K562 (cell line): ENCODE measurements at regions not wholly inside any gene's neighbourhood (a gene's known extent, or its start where the extent isn't known, plus 50 kb on each side); places are given as distances from the start of the nearest gene placed in this dataset.

ENCODE experiments used
- BHLHE40 ChIP-seq: IDR thresholded peaks from 2 replicates; pipeline ENCODE4 v1.6.1; 2011; ENCODE audit warnings: low read length, improper control_type of control experiment
- HDAC8 ChIP-seq: fragments of 450-650 bp; IDR thresholded peaks from 2 replicates; pipeline ENCODE4 v1.6.1; 2016; ENCODE audit warnings: mild to moderate bottlenecking, missing genetic modification characterization, moderate library complexity, missing compliant biosample characterization
- JUND ChIP-seq, 2 experiments: IDR thresholded peaks; 2 replicates in 1 of 2; 3 replicates in 1 of 2; pipeline ENCODE4 v1.6.1; 2011; ENCODE audit warnings: borderline replicate concordance in 2 of 2, low read depth in 2 of 2, low read length in 2 of 2, improper control_type of control experiment in 1 of 2, missing biosample characterization in 1 of 2, missing genetic modification characterization in 1 of 2, missing genetic modification reagents in 1 of 2
- KAT7 ChIP-seq: sonication (generic); formaldehyde crosslinking; IDR thresholded peaks from 2 replicates; pipeline ENCODE4 v1.8.0; 2022; ENCODE audit warnings: missing genetic modification reagents, mild to moderate bottlenecking, borderline replicate concordance
- KLF6 ChIP-seq: fragments of 250-450 bp; sonication (Bioruptor Pico); IDR thresholded peaks from 2 replicates; pipeline ENCODE4 v1.4.0; 2020; ENCODE audit warnings: mild to moderate bottlenecking, moderate library complexity, borderline replicate concordance
- MYNN ChIP-seq, 2 experiments: sonication (generic); formaldehyde crosslinking in 1 of 2; IDR thresholded peaks; 2 replicates each; pipeline versions ENCODE4 v1.5.0 to v1.6.1; 2016 to 2020; ENCODE audit warnings: antibody characterized with exemption in 1 of 2, missing genetic modification reagents in 1 of 2
- POU5F1 ChIP-seq: fragments of 150-350 bp; IDR thresholded peaks from 2 replicates; pipeline ENCODE4 v1.6.1; 2014; ENCODE audit warnings: borderline replicate concordance, low read length, low read depth, mild to moderate bottlenecking; ENCODE audit not compliant: partially characterized antibody
- UBTF ChIP-seq, 2 experiments: IDR thresholded peaks; 2 replicates each; pipeline ENCODE4 v1.6.1; 2012; ENCODE audit warnings: improper control_type of control experiment in 2 of 2, low read depth in 2 of 2, low read length in 2 of 2, borderline replicate concordance in 1 of 2
- ZBTB33 ChIP-seq: sonication (generic); formaldehyde crosslinking; IDR thresholded peaks from 2 replicates; pipeline ENCODE4 v1.8.1; 2023; ENCODE audit warnings: mild to moderate bottlenecking, missing genetic modification reagents
- ZNF140 ChIP-seq: fragments of 250-450 bp; sonication (Bioruptor Pico); IDR thresholded peaks from 2 replicates; pipeline ENCODE4 v1.8.0; 2021; ENCODE audit warnings: moderate library complexity, mild to moderate bottlenecking, inconsistent platforms
- ZNF212 ChIP-seq: fragments of 450-650 bp; formaldehyde crosslinking; IDR thresholded peaks from 2 replicates; pipeline ENCODE4 v1.4.0; 2020; ENCODE audit warnings: mild to moderate bottlenecking
- ZNF316 ChIP-seq: fragments of 450-650 bp; IDR thresholded peaks from 2 replicates; pipeline ENCODE4 v1.6.1; 2016
- ZNF324 ChIP-seq: fragments of 250-450 bp; sonication (Bioruptor Pico); IDR thresholded peaks from 2 replicates; pipeline ENCODE4 v1.4.0; 2020; ENCODE audit warnings: mild to moderate bottlenecking
- ZNF431 ChIP-seq: sonication (generic); formaldehyde crosslinking; IDR thresholded peaks from 2 replicates; pipeline ENCODE4 v1.8.0; 2022; ENCODE audit warnings: mild to moderate bottlenecking, missing genetic modification reagents
- ZNF695 ChIP-seq: fragments of 450-650 bp; formaldehyde crosslinking; IDR thresholded peaks from 2 replicates; pipeline ENCODE4 v1.4.0; 2020; ENCODE audit warnings: mild to moderate bottlenecking, moderate library complexity
- TF ChIP-seq, protein P1 (sequence below), 2 experiments: fragments of 450-650 bp; conservative IDR thresholded peaks; 2 replicates each; pipeline ENCODE4 v1.6.1; 2017; ENCODE audit warnings: mild to moderate bottlenecking in 2 of 2, moderate library complexity in 2 of 2
- TF ChIP-seq, protein P2 (sequence below): fragments of 250-450 bp; sonication (Bioruptor Pico); IDR thresholded peaks from 2 replicates; pipeline ENCODE4 v1.9.0; 2021; ENCODE audit warnings: mild to moderate bottlenecking, inconsistent platforms

DNA sequence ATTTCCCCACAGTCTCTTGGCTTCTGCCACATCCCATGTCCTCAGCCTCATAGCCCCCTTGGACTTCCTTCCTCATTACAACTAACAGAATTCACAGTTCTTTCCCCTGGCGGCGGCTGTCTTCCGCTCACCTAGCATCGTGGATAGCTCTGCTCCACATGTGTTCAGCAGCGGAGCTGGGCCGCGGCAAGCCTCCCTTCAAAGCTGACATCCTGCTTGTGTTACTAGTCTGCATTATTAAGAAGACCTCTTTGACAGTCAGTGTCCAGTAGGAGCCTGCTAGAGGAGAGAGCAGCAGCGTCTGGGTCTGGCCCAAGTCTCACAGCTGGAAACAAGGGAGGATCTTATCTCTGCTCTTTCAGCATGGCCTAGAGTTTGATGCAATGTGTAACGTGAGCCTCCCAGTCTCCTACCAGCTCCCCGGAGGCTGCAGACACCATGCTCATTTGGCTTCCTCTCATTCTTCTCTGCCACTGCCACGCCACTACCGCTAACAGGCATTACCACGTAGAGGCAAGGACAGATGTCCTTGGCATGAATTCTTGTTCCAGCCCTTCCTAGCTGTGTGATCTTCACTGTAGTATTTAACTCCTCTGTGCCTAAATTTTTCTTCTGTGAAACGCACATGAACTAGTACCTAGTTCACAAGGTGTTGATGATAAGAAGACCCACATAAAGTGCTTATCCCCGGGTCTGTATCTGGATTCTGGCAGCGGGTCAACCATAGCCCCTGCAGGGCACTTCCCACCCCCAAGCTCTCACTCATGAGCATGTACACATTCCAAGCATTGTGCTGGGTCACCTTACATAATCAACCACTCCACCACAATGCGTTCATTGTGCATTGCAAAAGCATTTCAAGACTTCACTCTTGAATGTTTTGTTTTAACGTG lies 107.1 kb upstream of the BACH2 start (continued):
- TF ChIP-seq, protein P1, sequence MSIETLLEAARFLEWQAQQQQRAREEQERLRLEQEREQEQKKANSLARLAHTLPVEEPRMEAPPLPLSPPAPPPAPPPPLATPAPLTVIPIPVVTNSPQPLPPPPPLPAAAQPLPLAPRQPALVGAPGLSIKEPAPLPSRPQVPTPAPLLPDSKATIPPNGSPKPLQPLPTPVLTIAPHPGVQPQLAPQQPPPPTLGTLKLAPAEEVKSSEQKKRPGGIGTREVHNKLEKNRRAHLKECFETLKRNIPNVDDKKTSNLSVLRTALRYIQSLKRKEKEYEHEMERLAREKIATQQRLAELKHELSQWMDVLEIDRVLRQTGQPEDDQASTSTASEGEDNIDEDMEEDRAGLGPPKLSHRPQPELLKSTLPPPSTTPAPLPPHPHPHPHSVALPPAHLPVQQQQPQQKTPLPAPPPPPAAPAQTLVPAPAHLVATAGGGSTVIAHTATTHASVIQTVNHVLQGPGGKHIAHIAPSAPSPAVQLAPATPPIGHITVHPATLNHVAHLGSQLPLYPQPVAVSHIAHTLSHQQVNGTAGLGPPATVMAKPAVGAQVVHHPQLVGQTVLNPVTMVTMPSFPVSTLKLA (conservative IDR thresholded peaks at IDR 0.05): peak; percentile 52 to 85; a peak in 3 of 4 replicates
- no peak for TF ChIP-seq KLF6 (CRISPR knock-in tag)
- TF ChIP-seq ZNF695 (CRISPR knock-in tag): no peak
- no peak for TF ChIP-seq POU5F1
- peak; percentile 76 for TF ChIP-seq JUND (IDR thresholded peaks at IDR 0.05; ENCODE audit: borderline replicate concordance, low read depth, low read length)
- peak; percentile 70; the same call in 2 of the 3 replicates for TF ChIP-seq JUND (tag; IDR thresholded peaks at IDR 0.05; ENCODE audit: borderline replicate concordance, low read depth, low read length)
- TF ChIP-seq ZNF324: no peak
- TF ChIP-seq ZNF212 (CRISPR knock-in tag): no peak
- peak; percentile 82 for TF ChIP-seq MYNN (IDR thresholded peaks at IDR 0.05)
- TF ChIP-seq MYNN (CRISPR knock-in tag; IDR thresholded peaks at IDR 0.05): no peak
- 0 out of 2 replicates have a peak, but pooled peaks have one; percentile 63 for TF ChIP-seq ZNF431
- TF ChIP-seq UBTF (IDR thresholded peaks at IDR 0.05; ENCODE audit: borderline replicate concordance in 1 of 2, low read depth in 2 of 2, low read length in 2 of 2): 0 out of 4 replicates have a peak, but pooled peaks of 1 of the 2 experiments have one; percentile 14
- no peak for TF ChIP-seq HDAC8 (tag)
- TF ChIP-seq, protein P2, sequence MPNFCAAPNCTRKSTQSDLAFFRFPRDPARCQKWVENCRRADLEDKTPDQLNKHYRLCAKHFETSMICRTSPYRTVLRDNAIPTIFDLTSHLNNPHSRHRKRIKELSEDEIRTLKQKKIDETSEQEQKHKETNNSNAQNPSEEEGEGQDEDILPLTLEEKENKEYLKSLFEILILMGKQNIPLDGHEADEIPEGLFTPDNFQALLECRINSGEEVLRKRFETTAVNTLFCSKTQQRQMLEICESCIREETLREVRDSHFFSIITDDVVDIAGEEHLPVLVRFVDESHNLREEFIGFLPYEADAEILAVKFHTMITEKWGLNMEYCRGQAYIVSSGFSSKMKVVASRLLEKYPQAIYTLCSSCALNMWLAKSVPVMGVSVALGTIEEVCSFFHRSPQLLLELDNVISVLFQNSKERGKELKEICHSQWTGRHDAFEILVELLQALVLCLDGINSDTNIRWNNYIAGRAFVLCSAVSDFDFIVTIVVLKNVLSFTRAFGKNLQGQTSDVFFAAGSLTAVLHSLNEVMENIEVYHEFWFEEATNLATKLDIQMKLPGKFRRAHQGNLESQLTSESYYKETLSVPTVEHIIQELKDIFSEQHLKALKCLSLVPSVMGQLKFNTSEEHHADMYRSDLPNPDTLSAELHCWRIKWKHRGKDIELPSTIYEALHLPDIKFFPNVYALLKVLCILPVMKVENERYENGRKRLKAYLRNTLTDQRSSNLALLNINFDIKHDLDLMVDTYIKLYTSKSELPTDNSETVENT (CRISPR knock-in tag): no peak
- no peak for TF ChIP-seq ZNF316
- 0 out of 2 replicates have a peak, but pooled peaks have one; percentile 26 for TF ChIP-seq KAT7
- TF ChIP-seq ZBTB33 (CRISPR knock-in tag): peak; percentile 66
- no peak for TF ChIP-seq ZNF140 (CRISPR knock-in tag)
- TF ChIP-seq BHLHE40: peak; percentile 82
